SJSA1 (cell line): ENCODE measurements at regions not wholly inside any gene's neighbourhood (a gene's known extent, or its start where the extent isn't known, plus 50 kb on each side); places are given as distances from the start of the nearest gene placed in this dataset.
A peak's percentile ranks its signal among the peaks of the same experiment; 100 is the strongest.

Experiments used
- DNase-seq, 2 experiments: peaks; one replicate each; pipeline ENCODE4 v3.0.0-alpha.2; 2015 to 2020; ENCODE audit warnings: low spot score in 2 of 2, low read depth in 1 of 2
- H3K27ac ChIP-seq: fragments of 250-450 bp; sonication (Bioruptor Pico); 2 replicates; pipeline ENCODE4 v1.5.1; 2020; ENCODE audit warnings: mild to moderate bottlenecking, moderate library complexity
- H3K27me3 ChIP-seq: fragments of 250-450 bp; sonication (Bioruptor Pico); replicated peaks from 2 replicates; pipeline ENCODE4 v1.5.1; 2020; ENCODE audit warnings: mild to moderate bottlenecking, moderate library complexity
- H3K36me3 ChIP-seq: fragments of 250-450 bp; sonication (Bioruptor Pico); 2 replicates; pipeline ENCODE4 v1.5.1; 2020; ENCODE audit warnings: mild to moderate bottlenecking
- H3K4me1 ChIP-seq: fragments of 250-450 bp; sonication (Bioruptor Pico); replicated peaks from 2 replicates; pipeline ENCODE4 v1.6.1; 2021; ENCODE audit warnings: mild to moderate bottlenecking
- H3K4me3 ChIP-seq: fragments of 250-450 bp; sonication (Bioruptor Pico); 2 replicates; pipeline ENCODE4 v1.5.1; 2020; ENCODE audit warnings: mild to moderate bottlenecking
- H3K9me3 ChIP-seq: fragments of 250-450 bp; sonication (Bioruptor Pico); replicated peaks from 2 replicates; pipeline ENCODE4 v1.5.1; 2020; ENCODE audit warnings: mild to moderate bottlenecking

DNA sequence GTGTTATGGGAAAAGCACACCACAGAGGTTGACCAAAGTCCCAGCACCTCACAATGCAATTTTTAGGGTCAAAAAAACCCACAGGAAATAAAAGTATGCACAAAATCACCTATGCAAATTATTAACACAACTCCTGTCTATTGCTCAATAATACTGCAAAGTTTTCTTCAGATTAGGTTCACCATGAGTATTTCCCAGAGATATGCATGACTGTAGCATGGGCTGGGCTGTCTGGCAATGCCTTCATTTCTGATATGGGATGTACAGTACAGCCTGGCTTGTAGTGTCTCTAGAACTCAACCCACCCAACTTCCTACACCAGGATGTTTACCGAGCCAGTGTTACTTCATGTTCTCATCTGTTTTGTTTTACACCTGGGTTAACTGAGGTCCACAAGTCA, 698.7 kb upstream of the ARGLU1 start:
- Histone ChIP-seq H3K4me1 (no peaks in the 10 kb centered on the region), H3K27me3 (no peaks in the 10 kb centered on the region), H3K4me3 (no peak overlapping the region), H3K36me3 (no peaks in the 10 kb centered on the region), H3K9me3 (0 out of 2 replicates have a peak, but pooled peaks cover 2% of the 10 kb centered on the region), H3K27ac (no peak overlapping the region)
- no peak for DNase-seq

DNA sequence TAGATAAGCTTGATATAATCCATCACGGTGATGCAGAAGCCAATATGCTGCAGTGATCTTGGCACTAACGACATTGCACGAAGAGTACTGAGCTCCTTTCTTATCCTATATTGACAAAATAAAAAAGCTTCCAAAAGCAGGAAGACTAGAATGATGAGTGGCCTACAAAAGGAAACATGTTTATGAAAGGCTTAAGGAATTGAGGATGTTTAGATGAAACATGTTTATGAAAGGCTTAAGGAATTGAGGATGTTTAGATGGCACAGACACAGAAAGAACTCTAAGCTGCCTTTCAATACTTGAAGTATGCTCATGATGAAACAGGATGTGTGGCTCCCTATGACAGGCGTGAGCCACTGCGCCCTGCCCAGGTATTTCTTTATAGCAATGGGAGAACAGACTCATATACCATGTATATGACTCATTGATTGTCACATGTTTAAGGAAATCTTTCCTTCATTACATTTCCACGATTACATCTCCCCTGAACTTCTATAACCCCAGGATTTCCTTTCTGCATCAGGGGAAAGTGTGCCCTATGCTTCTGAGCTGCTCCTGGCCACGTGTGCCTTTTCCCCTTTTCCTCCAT, 690.8 kb upstream of the ARGLU1 start:
- H3K27ac ChIP-seq, result peak overlapping the region; percentile 71
- H3K4me1 ChIP-seq, result peaks cover 25% of the 10 kb centered on the region
- no peaks in the 10 kb centered on the region for H3K27me3 ChIP-seq
- no peak overlapping the region for H3K4me3 ChIP-seq
- no peaks in the 10 kb centered on the region for H3K36me3 ChIP-seq
- H3K9me3 ChIP-seq, result no peaks in the 10 kb centered on the region
- peak; percentile 75 to 78 for DNase-seq

DNA sequence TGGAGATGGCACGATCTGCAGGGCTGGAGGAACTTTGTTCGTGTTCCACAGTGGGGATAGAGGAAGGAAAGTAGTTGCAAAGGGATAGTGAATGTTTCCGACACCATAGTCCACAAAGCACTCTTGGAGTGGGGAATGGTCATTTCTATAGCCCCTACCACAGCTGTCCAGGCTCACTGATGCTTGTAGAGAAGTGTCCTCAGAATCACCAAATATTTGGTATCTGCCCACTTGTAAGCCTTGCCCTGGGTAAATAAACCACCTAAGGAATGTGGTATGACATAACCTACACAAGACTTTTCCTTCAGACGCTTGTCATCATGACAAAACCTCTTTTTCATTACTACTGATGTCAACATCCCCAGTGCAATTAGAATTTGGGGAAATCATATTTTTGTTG, 686.5 kb upstream of the ARGLU1 start:
- H3K9me3 ChIP-seq, result no peaks in the 10 kb centered on the region
- no peak for DNase-seq
- no peak overlapping the region for H3K27ac ChIP-seq
- H3K4me1 ChIP-seq, result peaks cover 26% of the 10 kb centered on the region
- H3K4me3 ChIP-seq, result no peak overlapping the region
- H3K27me3 ChIP-seq, result no peaks in the 10 kb centered on the region
- no peaks in the 10 kb centered on the region for H3K36me3 ChIP-seq

DNA sequence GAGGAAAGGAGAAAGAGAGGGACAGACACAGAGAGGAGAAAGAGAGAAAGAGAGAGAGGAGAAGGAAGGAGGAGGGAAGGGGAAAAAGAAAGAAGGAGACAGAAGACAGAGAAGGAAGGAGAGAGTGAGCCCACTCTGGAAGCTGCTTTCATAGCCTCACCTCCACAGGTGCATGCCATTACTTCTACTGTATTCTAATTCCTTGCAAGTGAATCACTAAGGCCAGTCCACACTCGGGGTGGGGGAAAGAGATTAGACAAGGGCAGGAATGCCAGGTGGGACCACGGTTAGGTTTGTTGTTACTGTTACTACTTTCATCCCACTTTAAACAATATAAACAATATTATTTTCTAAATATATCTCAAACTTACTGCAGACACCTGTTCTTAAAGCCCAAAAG, 684.5 kb upstream of the ARGLU1 start:
- Histone ChIP-seq H3K27ac (no peak overlapping the region), H3K9me3 (no peaks in the 10 kb centered on the region), H3K4me3 (no peak overlapping the region), H3K4me1 (peaks cover 10% of the 10 kb centered on the region), H3K36me3 (no peaks in the 10 kb centered on the region), H3K27me3 (no peaks in the 10 kb centered on the region)
- no peak for DNase-seq

DNA sequence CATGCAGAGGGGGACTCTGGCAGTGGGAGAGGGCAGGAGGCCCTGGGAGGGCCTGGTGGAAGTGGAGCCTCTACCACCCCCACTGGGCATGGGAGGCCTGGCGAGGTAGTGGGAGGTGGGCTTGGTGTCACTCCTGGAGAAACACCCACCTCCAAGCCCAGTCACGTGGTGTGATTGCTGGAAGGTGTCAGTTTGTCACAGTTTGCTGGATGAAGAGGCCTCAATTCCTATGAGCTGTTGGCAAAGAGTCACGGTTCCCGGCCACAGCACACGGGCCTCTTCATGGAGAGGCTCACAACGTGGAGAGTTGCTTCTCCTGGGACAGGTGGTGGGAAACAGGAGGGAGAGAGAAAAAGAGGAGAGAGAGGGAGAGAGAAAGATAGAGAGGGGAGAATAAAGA, 684.1 kb upstream of the ARGLU1 start:
- no peaks in the 10 kb centered on the region for H3K36me3 ChIP-seq
- DNase-seq, result no peak
- H3K4me3 ChIP-seq, result no peak overlapping the region
- no peaks in the 10 kb centered on the region for H3K27me3 ChIP-seq
- H3K4me1 ChIP-seq, result peaks cover 10% of the 10 kb centered on the region
- H3K9me3 ChIP-seq, result no peaks in the 10 kb centered on the region
- no peak overlapping the region for H3K27ac ChIP-seq

DNA sequence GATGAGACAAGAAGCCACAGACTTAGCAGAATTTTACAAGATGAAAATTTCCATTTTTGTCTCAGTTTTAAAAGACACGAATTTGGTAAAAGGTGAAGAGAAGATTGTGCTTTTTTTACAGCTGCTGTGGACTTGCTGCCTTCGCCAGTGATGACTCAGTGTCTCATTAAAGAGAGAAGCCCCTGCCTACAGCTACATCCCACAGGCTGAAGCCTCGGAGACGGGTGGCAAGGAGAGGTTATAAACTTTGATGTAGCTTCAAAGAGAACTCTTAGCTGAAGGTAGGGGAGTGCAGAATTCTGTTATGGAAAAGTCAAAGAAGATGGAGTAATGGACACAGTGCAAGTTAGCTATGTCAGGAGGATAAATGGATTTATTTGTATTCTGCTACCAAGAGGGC, 683.4 kb upstream of the ARGLU1 start:
- DNase-seq, result no peak
- H3K27me3 ChIP-seq, result no peaks in the 10 kb centered on the region
- H3K4me3 ChIP-seq, result no peak overlapping the region
- H3K9me3 ChIP-seq, result no peaks in the 10 kb centered on the region
- H3K27ac ChIP-seq, result no peak overlapping the region
- peaks cover 10% of the 10 kb centered on the region for H3K4me1 ChIP-seq
- H3K36me3 ChIP-seq, result no peaks in the 10 kb centered on the region

DNA sequence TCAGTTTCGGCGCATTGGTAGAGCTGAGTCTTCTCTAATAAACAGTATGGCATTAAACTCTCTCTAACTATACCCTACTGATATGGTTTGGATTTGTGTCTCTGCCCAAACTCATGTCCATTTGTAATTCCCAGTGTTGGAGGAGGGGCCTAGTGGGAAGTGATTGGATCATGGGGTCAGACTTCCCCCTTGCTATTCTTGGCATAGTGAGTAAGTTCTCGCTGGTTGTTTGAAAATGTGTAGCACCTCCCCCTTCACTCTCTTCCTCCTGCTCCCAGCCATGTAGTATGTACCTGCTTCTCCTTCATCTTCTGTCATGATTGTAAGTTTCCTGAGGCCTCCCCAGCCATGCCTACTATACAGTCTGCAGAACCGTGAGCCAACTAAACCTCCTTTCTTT, 682.7 kb upstream of the ARGLU1 start:
- Histone ChIP-seq H3K27me3 (no peaks in the 10 kb centered on the region), H3K9me3 (no peaks in the 10 kb centered on the region), H3K4me3 (no peak overlapping the region), H3K27ac (no peak overlapping the region), H3K36me3 (no peaks in the 10 kb centered on the region), H3K4me1 (peaks cover 10% of the 10 kb centered on the region)
- DNase-seq, result no peak

DNA sequence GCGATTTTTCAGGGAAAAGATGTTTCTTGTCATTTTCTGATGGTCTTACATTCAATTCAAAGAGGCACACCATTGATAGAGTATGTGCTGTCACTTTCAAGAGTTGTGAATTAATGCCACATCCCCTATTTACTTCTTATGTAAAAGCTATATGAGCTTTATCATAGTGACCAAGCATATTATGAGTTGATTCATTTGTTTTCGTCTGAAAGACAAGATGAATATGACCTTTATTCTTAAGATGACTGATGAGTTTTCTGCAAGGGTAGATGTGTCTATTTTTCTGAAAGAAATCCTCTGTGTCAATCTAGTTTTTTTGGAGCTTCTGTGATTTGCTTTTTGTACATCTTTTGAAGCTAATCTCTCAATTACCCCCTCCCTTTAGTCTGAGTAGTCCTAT, 676.3 kb upstream of the ARGLU1 start:
- no peaks in the 10 kb centered on the region for H3K9me3 ChIP-seq
- no peaks in the 10 kb centered on the region for H3K4me1 ChIP-seq
- DNase-seq, result no peak
- H3K36me3 ChIP-seq, result no peaks in the 10 kb centered on the region
- no peak overlapping the region for H3K27ac ChIP-seq
- no peak overlapping the region for H3K4me3 ChIP-seq
- H3K27me3 ChIP-seq, result no peaks in the 10 kb centered on the region

DNA sequence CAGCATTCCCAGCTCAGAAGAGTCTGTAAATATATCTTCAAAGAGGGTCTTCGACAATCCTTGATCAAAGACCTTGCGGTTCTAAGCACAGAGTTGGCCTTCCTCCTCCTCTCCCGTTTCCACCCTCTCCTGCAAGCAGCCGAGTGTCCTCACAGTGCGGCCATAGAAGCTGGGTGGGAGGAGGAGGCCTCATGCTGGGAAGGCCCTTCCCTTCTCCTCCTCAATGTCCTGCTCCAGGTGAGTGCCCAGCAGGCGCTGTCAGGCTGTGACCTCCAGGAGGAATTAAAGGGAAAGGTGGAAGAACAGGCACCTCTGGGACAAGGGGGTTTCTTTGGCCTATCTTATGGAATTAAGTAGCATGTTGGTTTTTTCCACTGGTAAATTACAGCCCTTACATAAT, 674.2 kb upstream of the ARGLU1 start:
- H3K9me3 ChIP-seq, result no peaks in the 10 kb centered on the region
- no peak overlapping the region for H3K27ac ChIP-seq
- H3K36me3 ChIP-seq, result no peaks in the 10 kb centered on the region
- H3K27me3 ChIP-seq, result peaks cover 8% of the 10 kb centered on the region
- no peaks in the 10 kb centered on the region for H3K4me1 ChIP-seq
- no peak for DNase-seq
- H3K4me3 ChIP-seq, result no peak overlapping the region

DNA sequence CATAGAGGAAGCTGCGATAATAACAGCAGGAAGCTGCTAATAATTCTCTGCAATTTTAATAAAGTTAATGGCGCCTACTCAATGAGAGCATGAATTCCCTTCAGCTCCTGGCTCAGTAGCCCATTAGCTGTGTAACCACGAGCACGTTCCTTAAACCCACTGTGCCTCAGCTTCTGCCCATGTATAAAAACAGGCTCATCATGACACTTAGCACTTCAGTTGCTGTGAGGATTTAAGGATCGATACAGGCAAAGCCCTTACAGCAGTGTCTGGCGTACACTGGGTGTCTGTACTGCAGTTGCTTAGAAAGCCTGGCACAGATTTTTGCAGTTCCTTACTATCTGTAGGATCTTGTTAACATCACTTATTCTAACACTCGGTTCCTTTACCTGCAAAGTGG, 673.4 kb upstream of the ARGLU1 start:
- H3K36me3 ChIP-seq, result no peaks in the 10 kb centered on the region
- H3K9me3 ChIP-seq, result no peaks in the 10 kb centered on the region
- DNase-seq, result no peak
- no peaks in the 10 kb centered on the region for H3K4me1 ChIP-seq
- H3K27me3 ChIP-seq, result peaks cover 9% of the 10 kb centered on the region
- H3K4me3 ChIP-seq, result no peak overlapping the region
- no peak overlapping the region for H3K27ac ChIP-seq

DNA sequence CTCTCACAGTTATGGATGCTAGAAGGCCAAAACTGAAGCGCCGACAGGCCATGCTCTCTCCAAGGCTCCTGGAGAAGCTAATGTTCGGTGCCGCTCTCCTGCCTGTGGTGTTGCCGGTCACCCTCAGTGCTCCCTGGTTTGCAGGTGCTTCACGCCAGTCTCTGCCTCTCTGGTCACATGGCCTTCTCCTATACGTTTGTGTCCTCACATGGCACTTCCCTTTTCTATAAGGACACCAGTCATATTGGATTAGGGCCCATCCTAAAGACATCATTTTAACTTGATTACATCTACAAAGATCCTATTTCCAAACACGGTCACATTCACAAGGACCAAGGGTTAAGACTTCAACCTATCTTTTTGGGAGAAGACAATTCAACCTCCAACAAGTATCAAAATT, 671.3 kb upstream of the ARGLU1 start:
- DNase-seq, result no peak
- no peak overlapping the region for H3K4me3 ChIP-seq
- no peaks in the 10 kb centered on the region for H3K4me1 ChIP-seq
- H3K36me3 ChIP-seq, result no peaks in the 10 kb centered on the region
- H3K9me3 ChIP-seq, result no peaks in the 10 kb centered on the region
- no peak overlapping the region for H3K27ac ChIP-seq
- H3K27me3 ChIP-seq, result peaks cover 25% of the 10 kb centered on the region

DNA sequence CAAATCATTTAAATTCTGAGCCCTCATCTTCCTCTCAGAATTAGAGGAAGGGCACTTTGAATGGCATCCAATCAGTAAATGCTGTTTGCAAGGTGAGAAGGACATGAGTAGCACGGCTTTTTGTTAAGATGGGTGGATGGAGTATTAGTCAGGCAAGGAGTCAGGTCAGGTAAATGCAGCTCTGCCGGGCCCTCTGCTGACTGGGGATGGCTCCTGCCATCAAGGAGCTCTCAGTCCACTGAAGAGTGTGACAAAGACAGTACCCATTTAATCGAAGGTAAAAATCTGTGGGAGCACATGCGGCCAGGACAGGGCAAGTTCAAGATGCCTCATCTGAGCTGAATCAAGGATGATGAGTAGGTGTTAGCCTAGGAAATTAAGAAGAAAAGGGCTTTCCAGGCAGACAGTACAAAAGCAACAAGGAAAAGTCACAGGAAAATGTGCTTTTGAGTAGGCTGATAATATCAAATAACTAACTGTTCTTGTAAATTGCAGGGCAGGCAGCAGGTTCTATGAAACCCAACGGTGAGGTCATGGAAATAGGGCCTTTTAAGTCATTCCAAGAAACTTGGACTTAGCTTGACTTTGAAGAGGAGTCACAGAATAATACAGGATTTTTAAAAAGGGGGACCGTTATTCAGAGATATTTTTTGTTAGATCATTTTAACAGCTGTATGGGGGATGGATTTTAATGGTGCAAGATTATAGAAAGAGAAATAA, 670.5 kb upstream of the ARGLU1 start:
- no peaks in the 10 kb centered on the region for H3K9me3 ChIP-seq
- no peak for DNase-seq
- no peaks in the 10 kb centered on the region for H3K36me3 ChIP-seq
- H3K27me3 ChIP-seq, result peaks cover 32% of the 10 kb centered on the region
- H3K4me3 ChIP-seq, result no peak overlapping the region
- H3K4me1 ChIP-seq, result no peaks in the 10 kb centered on the region
- H3K27ac ChIP-seq, result no peak overlapping the region

DNA sequence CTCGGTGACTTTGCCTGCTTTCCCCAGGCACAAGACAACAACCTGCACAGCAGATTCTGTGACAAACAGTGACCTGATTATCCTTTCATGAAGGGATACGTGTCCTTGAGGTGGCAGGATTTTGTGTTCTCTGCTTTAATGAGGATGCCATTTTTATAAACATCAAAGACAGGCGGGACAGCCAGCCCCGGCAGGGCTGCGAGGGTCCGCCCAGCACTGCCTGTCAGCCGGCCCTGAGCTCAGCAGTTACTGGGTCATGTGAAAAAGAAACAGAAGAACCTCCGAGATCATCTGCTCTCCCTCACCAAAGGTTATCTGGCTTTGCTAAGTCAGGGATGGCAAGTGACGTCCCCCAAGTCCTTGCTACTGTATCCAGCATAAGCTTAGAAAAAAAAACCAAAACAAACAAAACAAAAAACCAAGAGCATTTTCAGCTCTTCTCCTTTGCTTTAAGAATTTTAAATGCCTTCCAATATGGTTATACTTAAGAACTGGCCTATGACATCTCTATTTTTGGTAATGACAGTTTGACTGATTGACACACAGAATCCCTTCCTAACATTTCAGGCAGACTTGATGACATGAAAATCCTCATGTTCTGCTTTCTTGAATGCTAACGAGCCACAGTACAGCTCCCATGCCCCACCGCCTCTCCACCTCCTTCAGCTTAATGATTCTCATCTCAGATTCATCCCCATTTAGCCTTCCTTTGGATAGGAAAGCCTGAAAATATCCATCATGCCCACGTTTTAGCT, 666.6 kb upstream of the ARGLU1 start:
- Histone ChIP-seq H3K4me3 (no peak overlapping the region), H3K9me3 (no peaks in the 10 kb centered on the region), H3K27me3 (peaks cover 59% of the 10 kb centered on the region), H3K27ac (no peak overlapping the region), H3K4me1 (no peaks in the 10 kb centered on the region), H3K36me3 (no peaks in the 10 kb centered on the region)
- no peak for DNase-seq

DNA sequence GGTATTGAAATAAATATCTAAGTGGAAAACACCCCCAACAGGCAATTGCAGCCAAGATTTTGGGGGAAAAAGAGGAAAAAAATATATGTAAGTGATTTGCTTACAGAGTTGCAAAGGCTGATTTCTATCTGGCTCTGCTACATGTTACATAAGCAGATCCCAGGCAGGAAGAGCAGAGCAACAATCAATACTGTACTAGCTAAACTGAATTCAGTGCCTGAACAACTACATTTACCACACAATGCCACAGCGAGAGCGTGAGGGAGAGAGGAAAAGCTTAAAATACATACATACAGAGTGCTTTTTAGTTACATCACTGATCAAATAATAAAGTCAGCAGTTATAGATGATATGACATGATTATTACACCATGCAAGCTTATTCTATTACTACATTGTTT, 665.6 kb upstream of the ARGLU1 start:
- Histone ChIP-seq H3K27me3 (peaks cover 68% of the 10 kb centered on the region), H3K27ac (no peak overlapping the region), H3K4me1 (no peaks in the 10 kb centered on the region), H3K9me3 (no peaks in the 10 kb centered on the region), H3K36me3 (no peaks in the 10 kb centered on the region), H3K4me3 (no peak overlapping the region)
- no peak for DNase-seq
